T47D (cell line): ENCODE measurements at regions not wholly inside any gene's neighbourhood (a gene's known extent, or its start where the extent isn't known, plus 50 kb on each side); places are given as distances from the start of the nearest gene placed in this dataset.
A peak's percentile ranks its signal among the peaks of the same experiment; 100 is the strongest.
"Not testable (repeated sequence)": the region's sequence is repeated elsewhere in the genome, so short reads cannot be mapped to it uniquely, and the experiment has no call there.

Experiments used
- DNase-seq, 2 experiments: peaks; one replicate each; pipeline versions ENCODE4 v3.0.0 to v3.0.0-alpha.2; 2011 to 2012; ENCODE audit warnings: low read depth in 1 of 2, low spot score in 1 of 2
- JUND ChIP-seq: IDR thresholded peaks from 2 replicates; pipeline ENCODE4 v1.6.1; 2012; ENCODE audit warnings: low read depth
- in situ Hi-C: cut with HindIII; loops from 2 replicates; pipeline ENCODE4 v1.10.0; 2016; ENCODE audit warnings: low sequenced_read_pairs, low pct_unique_long_range_greater_than_20kb

GRCh38 chr20:30551236-30551635 is 706.2 kb upstream of the DEFB115 start:
- in situ Hi-C loops, DNase-seq: not testable (repeated sequence)

GRCh38 chr20:30556797-30557196 is 700.7 kb upstream of the DEFB115 start:
- in situ Hi-C loops, DNase-seq: not testable (repeated sequence)

- in situ Hi-C loops, result not testable (repeated sequence)
- DNase-seq, result peak in 1 of 2 experiments; percentile 62
These were observed 692.4 kb upstream of the DEFB115 start for GRCh38 chr20:30565086-30565485.

- in situ Hi-C loops, DNase-seq: not testable (repeated sequence)
These were observed 687.6 kb upstream of the DEFB115 start for GRCh38 chr20:30569867-30570266.

- in situ Hi-C loops, DNase-seq: not testable (repeated sequence)
These were observed 686.8 kb upstream of the DEFB115 start for GRCh38 chr20:30570622-30571021.

- DNase-seq, in situ Hi-C loops: not testable (repeated sequence)
These were observed 683.1 kb upstream of the DEFB115 start for GRCh38 chr20:30574337-30574736.

- in situ Hi-C loops, DNase-seq: not testable (repeated sequence)
These were observed 678.4 kb upstream of the DEFB115 start for GRCh38 chr20:30579069-30579468.

GRCh38 chr20:30579824-30580438 is 677.5 kb upstream of the DEFB115 start:
- in situ Hi-C loops, result not testable (repeated sequence)
- DNase-seq, result peak in 1 of 2 experiments; percentile 97

- peak in 1 of 2 experiments; percentile 68 for DNase-seq
- in situ Hi-C loops, result not testable (repeated sequence)
These were observed 675.6 kb upstream of the DEFB115 start for GRCh38 chr20:30581839-30582238.

- in situ Hi-C loops, result not testable (repeated sequence)
These were observed 673.1 kb upstream of the DEFB115 start for GRCh38 chr20:30584403-30584802.

GRCh38 chr20:30585244-30585796 is 672.1 kb upstream of the DEFB115 start:
- in situ Hi-C loops, result not testable (repeated sequence)
- DNase-seq, result peak; percentile 29 to 88

More at GRCh38 chr20:30584403-30584802, 673.1 kb upstream of the DEFB115 start:
- DNase-seq, result not testable (repeated sequence)

- in situ Hi-C loops, DNase-seq: not testable (repeated sequence)
These were observed 671.3 kb upstream of the DEFB115 start for GRCh38 chr20:30586178-30586577.

- no peak for DNase-seq
- in situ Hi-C loops, result no loop called here
- TF ChIP-seq JUND, result no peak
These were observed 663.9 kb upstream of the DEFB115 start for GRCh38 chr20:30593572-30593971.

GRCh38 chr20:30594112-30594511 is 663.4 kb upstream of the DEFB115 start:
- DNase-seq, result peak in 1 of 2 experiments; percentile 23
- in situ Hi-C loops, result no loop called here
- no peak for TF ChIP-seq JUND
